Posterior vena cava (tissue), 2 donors: ENCODE measurements at regions not wholly inside any gene's neighbourhood (a gene's known extent, or its start where the extent isn't known, plus 50 kb on each side); places are given as distances from the start of the nearest gene placed in this dataset.

ENCODE experiments used
- DNase-seq: peaks from one replicate; pipeline ENCODE4 v3.0.0-alpha.2; 2020; ENCODE audit warnings: low spot score
- intact Hi-C, 2 donors: fragments of 100-400 bp; cut with DNase I; formaldehyde crosslinking; loops; one replicate each; pipeline versions ENCODE4 v1.14.1 to v1.14.2; 2022 to 2023
- donor health status: DM: yes; HTN: yes; CAD: no.
- donor health status: DM: yes; HTN: yes; CAD: no.

- DNase-seq, result no peak
- intact Hi-C loops, result no loop called here
Observed at GRCh38 chr18:41713969-41714825, 240.8 kb upstream of the PIK3C3 start.

- intact Hi-C loops, result no loop called here
- no peak for DNase-seq
Observed at GRCh38 chr18:41706301-41706700, 248.7 kb upstream of the PIK3C3 start.

- intact Hi-C loops, result no loop called here
- DNase-seq, result no peak
Observed at GRCh38 chr18:41703744-41704530, 251.1 kb upstream of the PIK3C3 start.

GRCh38 chr18:41700416-41700815 lies 254.6 kb upstream of the PIK3C3 start:
- DNase-seq, result no peak
- intact Hi-C loops, result no loop called here

GRCh38 chr18:41695441-41695840 lies 259.6 kb upstream of the PIK3C3 start:
- no peak for DNase-seq
- intact Hi-C loops, result no loop called here

GRCh38 chr18:41693008-41693407 lies 262.0 kb upstream of the PIK3C3 start:
- no peak for DNase-seq
- intact Hi-C loops, result no loop called here

- intact Hi-C loops, result no loop called here
- no peak for DNase-seq
Observed at GRCh38 chr18:41690332-41691127, 264.5 kb upstream of the PIK3C3 start.

GRCh38 chr18:41687138-41687537 lies 267.9 kb upstream of the PIK3C3 start:
- no peak for DNase-seq
- intact Hi-C loops, result no loop called here

- DNase-seq, result no peak
- intact Hi-C loops, result no loop called here
Observed at GRCh38 chr18:41681138-41681880, 273.7 kb upstream of the PIK3C3 start.

GRCh38 chr18:41674506-41674905 lies 280.5 kb upstream of the PIK3C3 start:
- DNase-seq, result no peak
- intact Hi-C loops, result no loop called here

GRCh38 chr18:41666231-41666630 lies 288.8 kb upstream of the PIK3C3 start:
- no peak for DNase-seq

GRCh38 chr18:41665210-41665609 lies 289.8 kb upstream of the PIK3C3 start:
- intact Hi-C loops, result no loop called here
- no peak for DNase-seq

More at GRCh38 chr18:41666231-41666630, 288.8 kb upstream of the PIK3C3 start:
- intact Hi-C loops, result no loop called here

GRCh38 chr18:41660654-41661053 lies 294.4 kb upstream of the PIK3C3 start:
- intact Hi-C loops, result no loop called here
- no peak for DNase-seq

- DNase-seq, result no peak
- intact Hi-C loops, result no loop called here
Observed at GRCh38 chr18:41659438-41660130, 295.4 kb upstream of the PIK3C3 start.

GRCh38 chr18:41657189-41657588 lies 297.8 kb upstream of the PIK3C3 start:
- intact Hi-C loops, result no loop called here
- no peak for DNase-seq

GRCh38 chr18:41655074-41655473 lies 300.0 kb upstream of the PIK3C3 start:
- no peak for DNase-seq
- intact Hi-C loops, result no loop called here

GRCh38 chr18:41647914-41648313 lies 307.1 kb upstream of the PIK3C3 start:
- DNase-seq, result no peak

GRCh38 chr18:41646915-41647620 lies 308.0 kb upstream of the PIK3C3 start:
- intact Hi-C loops, result loop anchor here in 1 of 2 donors (5.0 kb wide), 1 partner anchor 720 kb away; no protein-coding TSS in a partner anchor
- no peak for DNase-seq

More at GRCh38 chr18:41647914-41648313, 307.1 kb upstream of the PIK3C3 start:
- intact Hi-C loops, result loop anchor here in 1 of 2 donors (5.0 kb wide), 1 partner anchor 719 kb away; no protein-coding TSS in a partner anchor
